Upper lobe of left lung (tissue), 6 donors: ENCODE measurements at regions not wholly inside any gene's neighbourhood (a gene's known extent, or its start where the extent isn't known, plus 50 kb on each side); places are given as distances from the start of the nearest gene placed in this dataset.
A peak's percentile ranks its signal among the peaks of the same experiment; 100 is the strongest.

Source experiments
- ATAC-seq, 2 donors: fragments of 200-7000 bp; cut with Tn5 transposase; one replicate each; pipeline ENCODE4 v1.9.1; 2022; ENCODE audit warnings: mild to moderate bottlenecking in 2 of 2, moderate library complexity in 2 of 2; ENCODE audit not compliant: low FRiP score in 2 of 2
- DNase-seq, 2 donors: peaks; one replicate each; pipeline ENCODE4 v3.0.0-alpha.2; 2019 to 2020
- H3K27ac ChIP-seq, 4 donors: fragments of 200-600 bp; sonication (generic); one replicate each; pipeline ENCODE4 v1.5.1; 2016 to 2019
- H3K27me3 ChIP-seq, 4 donors: fragments of 200-600 bp; sonication (generic); one replicate each; pipeline ENCODE4 v1.5.1; 2017 to 2019
- H3K36me3 ChIP-seq, 4 donors: fragments of 200-600 bp; sonication (generic); one replicate each; pipeline ENCODE4 v1.5.1; 2016 to 2019
- H3K4me1 ChIP-seq, 4 donors: fragments of 200-600 bp; sonication (generic); one replicate each; pipeline ENCODE4 v1.5.1; 2018 to 2019
- H3K4me3 ChIP-seq, 4 donors: fragments of 200-600 bp; sonication (generic); one replicate each; pipeline ENCODE4 v1.5.1; 2017 to 2019; ENCODE audit warnings: mild to moderate bottlenecking in 2 of 4, moderate library complexity in 1 of 4
- H3K9me3 ChIP-seq, 4 donors: fragments of 200-600 bp; sonication (generic); one replicate each; pipeline ENCODE4 v1.5.1; 2018 to 2019
- EP300 ChIP-seq, 4 donors: sonication (generic); formaldehyde crosslinking; IDR thresholded peaks; one replicate each; pipeline ENCODE4 v1.5.1; 2017; ENCODE audit warnings: antibody characterized with exemption in 4 of 4, control low read depth in 2 of 4
- POLR2A ChIP-seq, 4 donors: fragments of 450-650 bp; IDR thresholded peaks; one replicate each; pipeline ENCODE4 v1.5.1; 2016 to 2017; ENCODE audit warnings: antibody characterized with exemption in 4 of 4, mild to moderate bottlenecking in 2 of 4
- POLR2AphosphoS5 ChIP-seq, 2 donors: sonication (generic); formaldehyde crosslinking; IDR thresholded peaks; one replicate each; pipeline ENCODE4 v1.5.1; 2017; ENCODE audit warnings: antibody characterized with exemption in 2 of 2
- WGBS, 2 donors: methylation state at CpG; one replicate each; pipeline ENCODE4 v1.1.5; 2017 to 2018; 5-methylcytosine and 5-hydroxymethylcytosine counted together
- TF ChIP-seq, protein P1 (sequence below), 6 experiments: fragments of 450-650 bp in 4 of 6; fragments of 200-600 bp in 2 of 6; sonication (generic) in 2 of 6; IDR thresholded peaks; one replicate each; pipeline ENCODE4 v1.5.1; 2016 to 2019; ENCODE audit warnings: antibody characterized with exemption in 6 of 6
- donor health status: DM: no; HTN: no; CAD: no; lungs with moderate emphysema.
- donor health status: DM: no; HTN: yes; CAD: no; lungs with severe emphysema.

DNA sequence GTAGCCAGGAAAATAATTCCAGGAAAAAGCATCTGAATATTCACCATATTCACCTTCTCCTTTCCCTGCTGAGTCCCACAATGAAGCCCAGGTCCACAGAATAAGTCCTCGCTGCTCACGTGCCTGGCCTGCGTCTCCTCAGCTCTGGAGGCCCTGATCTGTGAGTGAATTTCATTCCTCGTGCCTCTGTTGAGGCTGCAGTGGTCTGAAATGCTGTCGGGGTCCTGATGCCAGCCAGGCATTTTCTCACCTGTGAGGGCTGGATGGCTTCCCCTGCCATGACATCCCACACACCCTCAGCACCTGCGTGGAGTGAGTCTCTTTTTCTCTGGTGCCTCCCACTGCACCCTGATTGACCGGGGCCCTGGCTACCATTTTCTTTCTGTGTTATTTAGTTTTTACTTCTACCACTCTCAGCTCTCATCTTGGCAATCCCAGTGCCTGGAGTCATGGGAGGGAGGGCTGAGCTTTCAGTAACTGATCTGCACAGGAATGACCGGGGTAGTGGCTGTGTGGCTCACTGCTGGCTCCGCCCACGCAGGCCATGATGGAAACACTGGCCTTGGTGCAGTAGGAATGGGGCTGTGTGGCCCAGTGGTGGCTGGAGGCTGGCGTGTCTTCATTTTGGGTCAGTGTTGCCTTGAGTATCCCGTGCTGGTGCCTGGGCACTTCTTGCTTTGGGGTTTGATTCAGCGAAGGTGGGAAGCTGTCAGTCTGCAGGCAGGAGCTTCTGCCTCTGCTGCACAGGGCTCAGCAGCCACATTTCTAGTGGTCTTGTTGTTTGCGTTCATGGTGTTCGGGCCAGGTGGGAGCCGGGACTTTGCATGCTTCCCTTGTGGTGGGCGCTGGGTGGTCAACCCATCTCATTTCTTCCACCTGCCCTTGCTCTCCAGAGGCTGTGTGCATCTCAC, 807.2 kb downstream of the TBC1D22A start:
- no peak for DNase-seq
- H3K27me3 ChIP-seq = no peaks in the 10 kb centered on the region
- ATAC-seq = no peak
- 89 to 91% methylated on average over 14 to 17 of the region's 17 CpGs for WGBS, 2 donors
- H3K4me3 ChIP-seq = no peak overlapping the region
- no peaks in the 10 kb centered on the region for H3K4me1 ChIP-seq
- TF ChIP-seq, protein P1, sequence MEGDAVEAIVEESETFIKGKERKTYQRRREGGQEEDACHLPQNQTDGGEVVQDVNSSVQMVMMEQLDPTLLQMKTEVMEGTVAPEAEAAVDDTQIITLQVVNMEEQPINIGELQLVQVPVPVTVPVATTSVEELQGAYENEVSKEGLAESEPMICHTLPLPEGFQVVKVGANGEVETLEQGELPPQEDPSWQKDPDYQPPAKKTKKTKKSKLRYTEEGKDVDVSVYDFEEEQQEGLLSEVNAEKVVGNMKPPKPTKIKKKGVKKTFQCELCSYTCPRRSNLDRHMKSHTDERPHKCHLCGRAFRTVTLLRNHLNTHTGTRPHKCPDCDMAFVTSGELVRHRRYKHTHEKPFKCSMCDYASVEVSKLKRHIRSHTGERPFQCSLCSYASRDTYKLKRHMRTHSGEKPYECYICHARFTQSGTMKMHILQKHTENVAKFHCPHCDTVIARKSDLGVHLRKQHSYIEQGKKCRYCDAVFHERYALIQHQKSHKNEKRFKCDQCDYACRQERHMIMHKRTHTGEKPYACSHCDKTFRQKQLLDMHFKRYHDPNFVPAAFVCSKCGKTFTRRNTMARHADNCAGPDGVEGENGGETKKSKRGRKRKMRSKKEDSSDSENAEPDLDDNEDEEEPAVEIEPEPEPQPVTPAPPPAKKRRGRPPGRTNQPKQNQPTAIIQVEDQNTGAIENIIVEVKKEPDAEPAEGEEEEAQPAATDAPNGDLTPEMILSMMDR (IDR thresholded peaks at IDR 0.05) = no peak
- TF ChIP-seq POLR2A (IDR thresholded peaks at IDR 0.05) = no peak
- TF ChIP-seq EP300 (IDR thresholded peaks at IDR 0.05) = no peak
- TF ChIP-seq POLR2AphosphoS5 (IDR thresholded peaks at IDR 0.05) = no peak
- no peak overlapping the region for H3K27ac ChIP-seq
- H3K9me3 ChIP-seq = no peaks in the 10 kb centered on the region
- no peaks in the 10 kb centered on the region for H3K36me3 ChIP-seq

DNA sequence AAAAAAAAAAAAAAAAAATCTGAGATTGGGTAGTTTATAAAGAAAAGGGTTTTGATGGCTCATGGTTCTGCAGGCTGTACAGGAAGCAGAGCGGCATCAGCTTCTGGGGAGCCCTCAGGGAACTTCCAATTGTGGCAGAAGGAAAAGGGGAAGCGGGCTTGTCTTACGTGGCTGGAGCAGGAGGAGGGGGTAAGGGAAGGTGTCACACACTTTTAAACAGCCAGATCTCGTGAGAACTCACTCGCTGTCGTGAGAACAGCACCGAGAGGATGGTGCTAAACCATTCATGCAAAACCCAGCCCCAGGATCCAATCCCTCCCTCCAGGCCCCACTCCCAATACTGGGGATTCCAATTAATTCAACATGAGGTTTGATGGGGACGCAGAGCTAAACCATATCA, 806.2 kb downstream of the TBC1D22A start:
- TF ChIP-seq POLR2A (IDR thresholded peaks at IDR 0.05) (no peak), POLR2AphosphoS5 (IDR thresholded peaks at IDR 0.05) (no peak), EP300 (IDR thresholded peaks at IDR 0.05) (no peak)
- TF ChIP-seq, protein P1 (IDR thresholded peaks at IDR 0.05) = no peak
- H3K4me1 ChIP-seq = no peaks in the 10 kb centered on the region
- ATAC-seq (no peak), DNase-seq (no peak)
- H3K36me3 ChIP-seq = no peaks in the 10 kb centered on the region
- H3K27ac ChIP-seq = no peak overlapping the region
- WGBS, 2 donors = 84 to 87% methylated on average over 8 of the region's 8 CpGs
- no peak overlapping the region for H3K4me3 ChIP-seq
- H3K27me3 ChIP-seq = no peaks in the 10 kb centered on the region
- no peaks in the 10 kb centered on the region for H3K9me3 ChIP-seq

DNA sequence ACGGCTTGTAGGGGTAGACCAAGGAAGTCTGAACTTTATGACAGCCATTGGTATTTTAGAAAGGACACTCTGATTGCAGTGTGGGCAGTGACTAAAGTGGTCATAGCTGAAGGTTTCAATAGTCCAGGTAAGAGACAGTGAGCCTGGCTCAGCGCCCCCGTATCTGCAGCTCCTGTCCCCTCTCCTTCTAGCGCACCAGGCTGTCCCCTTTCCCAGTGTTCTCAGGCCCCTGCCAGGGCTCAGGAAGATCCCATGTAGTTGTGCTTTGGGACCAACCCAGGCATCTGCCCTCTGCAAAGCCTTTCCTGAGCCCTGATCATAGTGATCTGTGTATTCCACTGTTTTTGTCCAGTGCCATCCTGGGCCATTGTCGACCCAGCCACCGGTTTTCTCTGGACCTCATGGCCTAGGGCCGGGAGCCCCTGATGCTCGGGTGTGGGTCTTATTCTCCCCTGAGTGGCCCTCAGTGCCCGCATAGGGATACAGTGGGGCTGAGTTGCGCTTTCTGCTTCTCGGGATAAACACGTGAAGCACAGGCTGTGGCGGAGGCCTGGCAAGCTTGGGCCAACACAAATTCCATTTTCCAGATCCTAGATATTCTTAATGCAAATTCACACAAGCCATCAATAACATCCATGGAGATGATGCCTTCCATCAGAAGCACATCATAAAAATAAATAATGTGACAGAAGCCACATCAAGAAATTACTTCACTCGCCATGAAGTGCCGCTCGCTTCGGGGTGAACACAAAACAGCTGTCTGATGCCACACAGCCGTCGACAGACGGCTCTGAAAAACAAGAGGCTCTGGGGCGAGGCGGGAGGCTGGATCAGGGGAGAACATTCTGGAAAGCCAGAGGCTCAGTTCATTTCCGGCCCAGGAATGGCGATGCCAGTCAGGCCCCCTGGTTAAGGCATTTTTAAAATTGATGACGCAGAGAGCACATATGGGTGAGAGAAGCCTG, 805.0 kb downstream of the TBC1D22A start:
- ATAC-seq (no peak), DNase-seq (no peak)
- no peak for TF ChIP-seq POLR2A (IDR thresholded peaks at IDR 0.05)
- TF ChIP-seq EP300 (IDR thresholded peaks at IDR 0.05) = no peak
- TF ChIP-seq POLR2AphosphoS5 (IDR thresholded peaks at IDR 0.05) = peak in 1 of 2 donors; percentile 14
- Histone ChIP-seq H3K9me3 (no peaks in the 10 kb centered on the region), H3K4me1 (no peaks in the 10 kb centered on the region), H3K36me3 (no peaks in the 10 kb centered on the region), H3K27ac (no peak overlapping the region), H3K4me3 (no peak overlapping the region), H3K27me3 (no peaks in the 10 kb centered on the region)
- 83 to 87% methylated on average over 24 to 25 of the region's 25 CpGs for WGBS, 2 donors

DNA sequence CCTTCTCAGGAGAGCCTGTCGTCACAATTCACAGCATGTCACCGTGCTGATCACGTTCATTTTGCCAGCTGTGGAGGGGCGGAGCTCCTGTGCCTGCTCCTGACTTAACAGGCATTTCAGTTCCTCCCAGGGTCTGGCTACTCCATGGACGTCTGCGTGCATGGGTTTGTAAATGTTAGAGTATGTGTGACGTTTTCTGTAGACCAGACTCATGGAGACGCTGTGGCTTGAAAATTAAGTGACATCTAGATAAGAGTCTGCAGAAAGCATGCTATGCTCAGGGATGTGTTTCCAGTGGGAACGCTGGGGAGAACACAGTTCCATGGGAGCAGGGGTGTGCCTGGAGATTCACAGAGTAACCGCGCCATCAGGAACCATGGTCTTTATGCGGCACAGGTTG, 804.0 kb downstream of the TBC1D22A start:
- WGBS, 2 donors = 80 to 82% methylated on average over 12 of the region's 12 CpGs
- Histone ChIP-seq H3K4me3 (no peak overlapping the region), H3K9me3 (no peaks in the 10 kb centered on the region), H3K4me1 (no peaks in the 10 kb centered on the region), H3K27me3 (no peaks in the 10 kb centered on the region), H3K27ac (no peak overlapping the region), H3K36me3 (no peaks in the 10 kb centered on the region)
- DNase-seq = no peak
- no peak for ATAC-seq
- no peak for TF ChIP-seq POLR2A (IDR thresholded peaks at IDR 0.05)
- no peak for TF ChIP-seq POLR2AphosphoS5 (IDR thresholded peaks at IDR 0.05)
- no peak for TF ChIP-seq EP300 (IDR thresholded peaks at IDR 0.05)
- TF ChIP-seq, protein P1 (IDR thresholded peaks at IDR 0.05) = no peak

DNA sequence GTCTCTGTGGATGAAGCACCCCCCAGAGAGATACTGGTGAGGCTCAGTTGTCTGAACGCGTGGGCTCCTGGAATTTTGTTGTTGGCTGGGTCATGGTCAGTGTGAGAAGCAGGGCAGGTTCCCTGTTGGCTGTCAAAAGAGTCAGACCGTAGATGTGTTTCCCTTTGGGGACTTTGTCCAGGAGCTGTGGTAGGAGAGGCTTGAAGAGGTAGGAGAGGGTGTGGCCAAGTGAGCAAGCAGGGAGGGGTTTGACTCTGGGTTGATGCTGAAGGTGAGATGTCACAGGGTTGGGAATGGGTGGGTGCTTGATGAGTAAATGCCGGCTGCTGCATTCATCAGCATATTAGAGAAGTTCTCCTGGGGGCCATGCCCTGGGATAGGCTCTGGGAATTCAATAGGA, 803.2 kb downstream of the TBC1D22A start:
- 74 to 75% methylated on average over 4 of the region's 4 CpGs for WGBS, 2 donors
- TF ChIP-seq, protein P1 (IDR thresholded peaks at IDR 0.05) = no peak
- TF ChIP-seq POLR2AphosphoS5 (IDR thresholded peaks at IDR 0.05) (no peak), POLR2A (IDR thresholded peaks at IDR 0.05) (no peak), EP300 (IDR thresholded peaks at IDR 0.05) (no peak)
- Histone ChIP-seq H3K4me3 (no peak overlapping the region), H3K9me3 (no peaks in the 10 kb centered on the region), H3K27ac (no peak overlapping the region), H3K36me3 (no peaks in the 10 kb centered on the region), H3K4me1 (no peaks in the 10 kb centered on the region), H3K27me3 (no peaks in the 10 kb centered on the region)
- DNase-seq (no peak), ATAC-seq (no peak)
